ENCODE measurements at regions not wholly inside any gene's neighbourhood (a gene's known extent, or its start where the extent isn't known, plus 50 kb on each side); places are given as distances from the start of the nearest gene placed in this dataset.

- TF ChIP-seq CTCF (conservative IDR thresholded peaks at IDR 0.05; ENCODE audit: low read depth), result no peak
- no peak for DNase-seq (ENCODE audit: low spot score)
- ChIA-PET POLR2A (ENCODE audit: low non-redundant PET) (no interaction called here), CTCF (interaction anchor here (0.5 to 0.7 kb wide), 2 partner anchors 51 to 285 kb away, joined by 3 to 8 read pairs; no protein-coding TSS in a partner anchor)
- H3K27ac ChIP-seq, result no peak overlapping the region
These were observed 117.7 kb upstream of the FRMD4A start for GRCh38 chr10:14448197-14448990.

- no peak overlapping the region for H3K27ac ChIP-seq
- CTCF ChIA-PET, result interaction anchor here (0.5 kb wide), 1 partner anchor 50 kb away, joined by 3 read pairs; no protein-coding TSS in a partner anchor
- POLR2A ChIA-PET (ENCODE audit: low non-redundant PET), result no interaction called here
- no peak for DNase-seq (ENCODE audit: low spot score)
- no peak for TF ChIP-seq CTCF (conservative IDR thresholded peaks at IDR 0.05; ENCODE audit: low read depth)
These were observed 116.5 kb upstream of the FRMD4A start for GRCh38 chr10:14447094-14447839.

GRCh38 chr10:14439451-14440259, 108.9 kb upstream of the FRMD4A start:
- CTCF ChIA-PET, result interaction anchor here (0.6 to 1.1 kb wide), 3 partner anchors 41 to 360 kb away, joined by 3 to 4 read pairs (median 4); no protein-coding TSS in a partner anchor
- POLR2A ChIA-PET (ENCODE audit: low non-redundant PET), result no interaction called here
- TF ChIP-seq CTCF (conservative IDR thresholded peaks at IDR 0.05; ENCODE audit: low read depth), result no peak

GRCh38 chr10:14438576-14438975, 107.9 kb upstream of the FRMD4A start:
- no peak for DNase-seq (ENCODE audit: low spot score)
- no peak overlapping the region for H3K27ac ChIP-seq
- CTCF ChIA-PET, result no interaction called here
- POLR2A ChIA-PET (ENCODE audit: low non-redundant PET), result no interaction called here
- TF ChIP-seq CTCF (conservative IDR thresholded peaks at IDR 0.05; ENCODE audit: low read depth), result no peak

More at GRCh38 chr10:14439451-14440259, 108.9 kb upstream of the FRMD4A start:
- no peak overlapping the region for H3K27ac ChIP-seq
- DNase-seq (ENCODE audit: low spot score), result no peak

GRCh38 chr10:14438057-14438456, 107.3 kb upstream of the FRMD4A start:
- TF ChIP-seq CTCF (conservative IDR thresholded peaks at IDR 0.05; ENCODE audit: low read depth), result no peak
- DNase-seq (ENCODE audit: low spot score), result no peak
- H3K27ac ChIP-seq, result no peak overlapping the region
- POLR2A ChIA-PET (ENCODE audit: low non-redundant PET), result no interaction called here
- CTCF ChIA-PET, result no interaction called here

Data from RWPE1 (cell line).